Renal pelvis (tissue), 1 donor: ENCODE measurements at regions not wholly inside any gene's neighbourhood (a gene's known extent, or its start where the extent isn't known, plus 50 kb on each side); places are given as distances from the start of the nearest gene placed in this dataset.
"Not testable (repeated sequence)": the region's sequence is repeated elsewhere in the genome, so short reads cannot be mapped to it uniquely, and the experiment has no call there.

Experiments
- DNase-seq: peaks from one replicate; pipeline ENCODE4 v3.0.0-alpha.2; 2013

DNA sequence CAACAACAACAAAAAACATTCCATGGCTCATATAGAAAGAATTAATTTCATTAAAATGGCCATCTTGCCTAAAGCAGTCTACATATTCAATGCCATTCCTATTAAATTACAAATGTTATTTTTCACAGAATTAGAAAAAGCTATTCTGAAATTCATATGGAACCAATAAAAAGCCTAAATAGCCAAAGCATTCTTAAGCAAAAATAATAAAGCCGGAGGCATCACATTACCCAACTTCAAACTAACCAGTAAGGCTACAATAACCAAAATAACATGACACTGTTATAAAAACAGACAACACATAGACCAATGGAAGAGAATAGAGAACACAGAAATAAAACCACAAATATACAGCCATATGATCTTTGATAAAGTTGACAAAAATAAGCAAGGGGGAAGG, 330.4 kb downstream of the KIF20B start:
- DNase-seq: no peak

DNA sequence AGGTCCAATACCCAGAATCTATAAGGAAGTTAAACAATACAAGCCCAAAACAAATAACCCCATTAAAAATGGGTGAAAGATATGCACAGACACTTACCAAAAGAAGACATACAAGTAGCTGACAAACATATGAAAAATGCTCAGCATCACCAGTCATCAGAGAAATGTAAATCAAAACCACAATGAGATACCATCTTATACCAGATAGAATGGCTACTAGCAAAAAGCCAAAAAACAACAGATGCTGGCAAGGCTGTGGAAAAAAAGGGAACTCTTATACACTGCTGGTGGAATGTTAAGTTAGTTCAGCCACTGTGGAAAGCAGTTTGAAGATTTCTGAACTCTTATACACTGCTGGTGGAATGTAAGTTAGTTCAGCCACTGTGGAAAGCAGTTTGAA, 331.1 kb downstream of the KIF20B start:
- no peak for DNase-seq

GRCh38 chr10:90034862-90035261, 333.5 kb downstream of the KIF20B start:
- not testable (repeated sequence) for DNase-seq

DNA sequence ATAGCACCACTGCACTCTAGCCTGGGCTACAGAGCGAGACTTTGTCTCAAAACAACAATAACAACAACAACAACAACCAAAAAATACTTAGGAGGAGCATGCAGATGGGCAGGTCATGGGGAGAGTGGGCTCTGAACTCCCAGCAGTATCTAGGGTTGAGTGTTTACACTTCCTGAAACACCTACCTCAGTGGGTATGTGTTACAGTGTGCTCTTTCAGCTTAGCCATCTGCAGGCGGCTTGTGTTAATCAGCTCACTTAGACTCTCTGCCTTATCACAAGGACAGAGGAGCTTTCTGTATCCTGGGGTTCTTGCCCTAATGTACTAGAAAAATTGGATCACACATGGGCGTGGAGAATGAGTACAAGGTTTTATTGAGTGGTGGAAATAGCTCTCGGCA, 340.2 kb downstream of the KIF20B start:
- no peak for DNase-seq

- DNase-seq: no peak
Measured at GRCh38 chr10:90042075-90042474, 340.7 kb downstream of the KIF20B start.

GRCh38 chr10:90047243-90047729, 345.9 kb downstream of the KIF20B start:
- DNase-seq: no peak

- no peak for DNase-seq
Measured at GRCh38 chr10:90051053-90051452, 349.7 kb downstream of the KIF20B start.

- no peak for DNase-seq
Measured at GRCh38 chr10:90051474-90051873, 350.1 kb downstream of the KIF20B start.

GRCh38 chr10:90062786-90063185, 361.4 kb downstream of the KIF20B start:
- DNase-seq: no peak

DNA sequence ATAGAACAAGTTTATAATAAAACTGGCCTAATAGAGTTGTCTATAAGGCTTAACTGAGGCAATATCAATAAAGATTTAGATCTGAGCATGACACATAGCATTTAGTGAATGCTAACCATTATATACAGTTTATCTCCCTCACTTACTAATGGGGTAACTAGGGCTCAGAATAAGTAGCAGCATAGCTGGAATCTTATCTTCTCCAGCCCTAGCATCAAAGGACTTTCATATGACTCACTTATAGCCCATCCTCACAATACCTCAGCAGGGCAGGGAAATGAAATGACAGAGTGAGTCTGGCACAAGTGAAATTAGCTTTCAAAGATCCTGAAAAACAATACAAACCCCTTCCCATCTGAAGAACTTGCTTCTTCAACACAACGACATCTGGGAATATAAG, 362.9 kb downstream of the KIF20B start:
- no peak for DNase-seq

- DNase-seq: no peak
Measured at GRCh38 chr10:90066435-90066834, 365.0 kb downstream of the KIF20B start.

- no peak for DNase-seq
Measured at GRCh38 chr10:90075995-90076394, 374.6 kb downstream of the KIF20B start.

DNA sequence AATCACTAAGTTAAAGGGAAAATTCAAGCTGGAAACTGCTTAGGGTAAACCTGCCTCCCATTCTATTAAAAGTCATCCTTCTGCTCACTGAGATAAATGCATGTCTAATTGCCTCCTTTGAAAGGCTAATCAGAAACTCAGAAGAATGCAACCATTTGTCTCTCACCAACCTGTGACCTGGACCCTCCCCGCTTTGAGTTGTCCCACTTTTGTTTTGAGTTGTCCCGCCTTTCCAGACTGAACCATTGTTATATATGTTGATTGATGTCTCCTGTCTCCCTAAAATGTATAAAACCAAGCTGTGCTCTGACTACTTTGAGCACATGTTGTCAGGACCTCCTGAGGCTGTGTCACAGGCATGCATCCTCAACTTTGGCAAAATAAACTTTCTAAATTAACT, 378.4 kb downstream of the KIF20B start:
- DNase-seq: no peak

DNA sequence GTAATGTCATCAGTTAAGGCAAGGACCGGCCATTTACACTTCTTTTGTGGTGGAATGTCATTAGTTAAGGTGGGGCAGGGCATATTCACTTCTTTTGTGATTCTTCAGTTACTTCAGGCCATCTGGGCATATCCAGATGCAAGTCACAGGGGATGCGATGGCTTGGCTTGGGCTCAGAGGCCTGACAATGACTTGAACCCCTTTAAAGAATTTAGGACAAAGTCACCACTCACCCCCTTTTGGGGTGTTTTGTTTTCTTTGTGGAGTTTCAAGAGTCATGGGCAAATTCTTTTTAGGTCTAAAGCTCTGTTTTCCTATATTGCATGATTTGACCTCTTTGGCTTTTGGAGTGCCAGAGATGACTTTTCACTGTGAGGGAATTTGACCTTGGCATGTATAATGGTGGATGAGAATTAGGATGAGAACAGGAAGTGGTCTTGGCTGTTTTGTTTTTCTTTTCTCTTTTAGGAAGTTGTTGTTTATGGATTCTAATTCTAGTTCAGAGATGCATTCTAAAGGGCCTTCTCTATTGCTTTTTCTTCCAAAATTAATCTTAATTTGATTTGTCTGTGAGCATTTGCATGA, 385.3 kb downstream of the KIF20B start:
- not testable (repeated sequence) for DNase-seq

DNA sequence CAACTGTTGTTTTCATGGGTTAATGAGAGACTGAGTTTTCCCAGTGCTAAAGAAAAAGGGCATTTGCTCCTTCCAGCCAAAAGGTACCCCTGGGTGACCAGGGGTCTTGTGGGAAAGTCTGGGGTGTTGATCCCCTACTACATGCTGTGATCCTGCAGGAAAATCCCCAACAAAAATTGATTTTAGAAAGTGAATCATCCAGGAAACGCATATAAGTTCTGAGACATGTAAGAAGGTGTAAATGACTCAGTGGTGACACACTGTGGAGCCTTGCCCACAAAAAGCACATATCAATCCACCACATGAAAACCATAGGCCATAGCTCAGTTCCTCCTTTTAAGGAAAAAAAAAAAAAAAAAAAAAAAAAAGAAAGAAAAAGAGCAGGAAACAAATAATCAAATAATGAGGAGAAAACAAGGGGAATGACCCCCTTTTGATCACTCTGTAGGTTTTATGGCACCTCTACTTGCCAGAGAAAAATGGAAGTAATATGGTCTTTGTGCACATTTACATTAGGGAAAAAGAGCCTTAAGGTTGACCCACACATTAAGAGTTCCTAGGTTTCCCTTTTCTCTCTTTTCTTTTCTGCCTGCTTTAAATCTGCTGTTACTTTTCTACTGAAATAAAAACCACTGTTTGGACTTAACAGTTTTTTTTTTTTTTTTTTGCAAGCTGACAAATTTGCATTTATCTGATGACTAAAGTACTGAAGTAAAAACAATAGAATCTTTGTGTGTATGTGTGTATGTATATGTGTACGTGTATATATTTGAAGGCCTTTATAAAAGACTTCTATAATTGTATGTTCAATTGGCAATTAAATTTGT, 386.0 kb downstream of the KIF20B start:
- DNase-seq: no peak

DNA sequence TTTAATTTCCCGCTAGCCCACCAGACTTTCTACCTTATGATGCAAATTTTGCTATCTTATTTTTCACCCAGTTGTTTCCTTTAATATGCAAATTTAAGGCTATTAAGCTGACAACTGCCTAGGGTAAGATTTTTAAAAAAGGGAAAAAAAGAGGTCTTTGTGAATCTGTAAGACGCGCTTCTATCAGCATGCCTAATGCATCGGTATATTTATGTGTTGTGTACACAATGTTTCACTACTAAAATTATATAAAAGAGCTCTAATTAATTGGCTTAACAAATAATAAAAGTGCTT, 386.6 kb downstream of the KIF20B start:
- DNase-seq: no peak

- no peak for DNase-seq
Measured at GRCh38 chr10:90089719-90090118, 388.3 kb downstream of the KIF20B start.

DNA sequence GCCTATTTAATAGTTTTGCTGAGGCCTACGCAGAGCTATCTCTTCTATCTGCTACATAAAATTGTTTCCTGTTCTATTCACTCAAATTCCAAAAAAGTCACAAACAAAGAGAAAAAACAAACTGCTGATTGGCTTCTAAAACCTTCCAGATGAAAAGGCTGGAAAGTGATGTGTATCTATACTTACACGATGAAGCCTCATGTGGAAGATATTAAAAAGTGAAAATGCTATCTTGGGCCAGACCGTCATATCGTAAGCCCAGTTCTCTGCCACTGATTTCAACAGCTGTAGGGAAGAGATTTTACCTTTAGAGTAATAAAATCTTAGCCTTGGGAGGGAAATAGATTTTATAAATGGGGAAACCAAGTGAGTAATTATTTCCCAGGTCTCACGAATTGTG, 394.8 kb downstream of the KIF20B start:
- no peak for DNase-seq

DNA sequence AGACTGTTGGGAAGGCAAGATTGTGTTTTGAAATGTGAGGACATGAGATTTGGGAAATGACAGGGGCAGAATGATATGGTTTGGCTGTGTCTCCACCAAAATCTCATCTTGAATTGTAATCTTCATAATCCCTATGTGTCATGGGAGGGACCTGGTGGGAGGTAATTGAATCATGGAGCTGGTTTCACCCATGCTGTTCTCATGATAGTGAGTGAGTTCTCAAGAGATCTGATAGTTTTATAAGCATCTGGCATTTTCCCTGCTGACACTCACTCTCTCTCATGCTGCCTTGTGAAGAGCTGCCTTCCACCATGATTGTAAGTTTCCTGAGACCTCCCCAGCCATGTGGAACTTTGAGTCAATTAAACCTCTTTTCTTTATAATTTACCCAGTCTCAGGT, 406.2 kb downstream of the KIF20B start:
- DNase-seq: not testable (repeated sequence)

GRCh38 chr10:90111671-90112070, 410.3 kb downstream of the KIF20B start:
- no peak for DNase-seq

- no peak for DNase-seq
Measured at GRCh38 chr10:90112681-90113080, 411.3 kb downstream of the KIF20B start.

DNA sequence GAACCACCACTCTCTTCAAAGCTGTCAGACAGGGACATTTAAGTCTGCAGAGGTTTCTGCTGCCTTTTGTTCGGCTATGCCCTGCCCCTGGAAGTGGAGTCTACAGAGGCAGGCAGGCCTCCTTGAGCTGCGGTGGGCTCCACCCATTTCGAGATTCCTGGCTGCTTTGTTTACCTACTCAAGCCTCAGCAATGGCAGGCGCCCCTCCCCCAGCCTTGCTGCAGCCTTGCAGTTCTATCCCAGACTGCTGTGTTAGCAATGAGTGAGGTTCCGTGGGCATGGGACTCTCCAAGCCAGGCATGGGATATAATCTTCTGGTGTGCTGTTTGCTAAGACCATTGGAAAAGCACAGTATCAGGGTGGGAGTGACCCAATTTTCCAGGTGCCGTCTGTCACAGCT, 417.2 kb downstream of the KIF20B start:
- not testable (repeated sequence) for DNase-seq

DNA sequence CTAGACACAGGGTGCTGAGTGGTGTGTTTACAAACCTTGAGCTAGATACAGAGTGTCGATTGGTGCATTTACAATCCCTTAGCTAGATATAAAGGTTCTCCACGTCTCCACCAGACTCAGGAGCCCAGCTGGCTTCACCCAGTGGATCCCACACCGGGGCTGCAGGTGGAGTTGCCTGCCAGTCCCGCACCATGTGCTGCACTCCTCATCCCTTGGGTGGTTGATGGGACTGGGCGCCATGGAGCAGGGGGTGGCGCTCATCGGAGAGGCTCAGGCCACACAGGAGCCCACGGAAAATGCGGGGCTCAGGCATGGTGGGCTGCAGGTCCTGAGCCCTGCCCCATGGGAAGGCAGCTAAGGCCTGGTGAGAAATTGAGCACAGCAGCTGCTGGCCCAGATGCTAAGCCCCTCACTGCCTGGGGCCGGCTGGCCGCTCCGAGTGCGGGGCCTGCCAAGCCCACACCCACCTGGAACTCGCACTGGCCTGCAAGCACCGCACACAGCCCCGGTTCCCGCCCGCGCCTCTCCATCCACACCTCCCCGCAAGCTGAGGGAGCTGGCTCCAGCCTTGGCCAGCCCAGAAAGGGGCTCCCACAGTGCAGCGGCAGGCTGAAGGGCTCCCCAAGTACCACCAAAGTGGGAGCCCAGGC, 418.4 kb downstream of the KIF20B start:
- DNase-seq: not testable (repeated sequence)
